HEK293T (cell line): ENCODE measurements at regions not wholly inside any gene's neighbourhood (a gene's known extent, or its start where the extent isn't known, plus 50 kb on each side); places are given as distances from the start of the nearest gene placed in this dataset.

Experiments used
- BHLHE40 ChIP-seq: fragments of 450-650 bp; IDR thresholded peaks from 2 replicates; pipeline ENCODE4 v1.6.1; 2016; ENCODE audit warnings: mild to moderate bottlenecking, moderate library complexity, borderline replicate concordance
- ELF4 ChIP-seq: fragments of 450-650 bp; IDR thresholded peaks from 2 replicates; pipeline ENCODE4 v1.6.1; 2017; ENCODE audit warnings: antibody characterized with exemption
- FOXK2 ChIP-seq: fragments of 450-650 bp; IDR thresholded peaks from 2 replicates; pipeline ENCODE4 v1.6.1; 2016; ENCODE audit warnings: mild to moderate bottlenecking
- FOXM1 ChIP-seq: fragments of 450-650 bp; IDR thresholded peaks from 2 replicates; pipeline ENCODE4 v1.6.1; 2017; ENCODE audit warnings: mild to moderate bottlenecking, borderline replicate concordance
- HDGF ChIP-seq: fragments of 450-650 bp; IDR thresholded peaks from 2 replicates; pipeline ENCODE4 v1.6.1; 2017; ENCODE audit warnings: antibody characterized with exemption, borderline replicate concordance
- L3MBTL2 ChIP-seq: fragments of 450-650 bp; conservative IDR thresholded peaks from 2 replicates; pipeline ENCODE4 v1.6.1; 2016; ENCODE audit warnings: mild to moderate bottlenecking
- LEF1 ChIP-seq: fragments of 450-650 bp; IDR thresholded peaks from 2 replicates; pipeline ENCODE4 v1.6.1; 2017; ENCODE audit warnings: mild to moderate bottlenecking, borderline replicate concordance
- NFRKB ChIP-seq: fragments of 450-650 bp; IDR thresholded peaks from 2 replicates; pipeline ENCODE4 v1.6.1; 2016; ENCODE audit warnings: mild to moderate bottlenecking, moderate library complexity
- SP1 ChIP-seq: fragments of 450-650 bp; IDR thresholded peaks from 2 replicates; pipeline ENCODE4 v1.6.1; 2017
- TARDBP ChIP-seq: fragments of 450-650 bp; IDR thresholded peaks from 2 replicates; pipeline ENCODE4 v1.6.1; 2016
- TF ChIP-seq, protein P1 (sequence below): fragments of 450-650 bp; IDR thresholded peaks from 2 replicates; pipeline ENCODE4 v1.6.1; 2016

- TF ChIP-seq NFRKB (no peak), BHLHE40 (no peak), L3MBTL2 (no peak), FOXK2 (no peak), SP1 (no peak), HDGF (no peak), LEF1 (no peak), TARDBP (no peak), ELF4 (no peak), FOXM1 (no peak)
- TF ChIP-seq, protein P1, sequence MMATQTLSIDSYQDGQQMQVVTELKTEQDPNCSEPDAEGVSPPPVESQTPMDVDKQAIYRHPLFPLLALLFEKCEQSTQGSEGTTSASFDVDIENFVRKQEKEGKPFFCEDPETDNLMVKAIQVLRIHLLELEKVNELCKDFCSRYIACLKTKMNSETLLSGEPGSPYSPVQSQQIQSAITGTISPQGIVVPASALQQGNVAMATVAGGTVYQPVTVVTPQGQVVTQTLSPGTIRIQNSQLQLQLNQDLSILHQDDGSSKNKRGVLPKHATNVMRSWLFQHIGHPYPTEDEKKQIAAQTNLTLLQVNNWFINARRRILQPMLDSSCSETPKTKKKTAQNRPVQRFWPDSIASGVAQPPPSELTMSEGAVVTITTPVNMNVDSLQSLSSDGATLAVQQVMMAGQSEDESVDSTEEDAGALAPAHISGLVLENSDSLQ, result no peak
Observed at GRCh38 chr13:31594056-31594455, 145.3 kb upstream of the RXFP2 start.
